H1 (cell line): ENCODE measurements at regions not wholly inside any gene's neighbourhood (a gene's known extent, or its start where the extent isn't known, plus 50 kb on each side); places are given as distances from the start of the nearest gene placed in this dataset.

Source experiments
- CREB1 ChIP-seq: IDR thresholded peaks from 2 replicates; pipeline ENCODE4 v1.6.1; 2012; ENCODE audit warnings: inconsistent platforms
- CTCF ChIP-seq, 3 experiments: IDR thresholded peaks; 1 replicate in 2 of 3; 2 replicates in 1 of 3; pipeline versions ENCODE4 v1.5.1 to v1.6.1; 2011; ENCODE audit warnings: low read length in 3 of 3, mild to moderate bottlenecking in 3 of 3, inconsistent platforms in 2 of 3, low read depth in 1 of 3, moderate library complexity in 1 of 3; ENCODE audit not compliant: insufficient read depth in 1 of 3; ENCODE audit errors: control extremely low read depth in 1 of 3
- EZH2 ChIP-seq: fragments of 200-600 bp; sonication (generic); IDR thresholded peaks from 2 replicates; pipeline ENCODE4 v1.7.1; 2012; ENCODE audit warnings: low read depth, mild to moderate bottlenecking, moderate library complexity, low read length, inconsistent platforms; ENCODE audit not compliant: severe bottlenecking
- GABPA ChIP-seq: IDR thresholded peaks from 2 replicates; pipeline ENCODE4 v1.6.1; 2011; ENCODE audit warnings: mild to moderate bottlenecking, low read length, moderate library complexity, borderline replicate concordance; ENCODE audit not compliant: insufficient read depth
- NRF1 ChIP-seq: IDR thresholded peaks from 2 replicates; pipeline ENCODE4 v1.6.1; 2011; ENCODE audit warnings: mild to moderate bottlenecking, low read depth, low read length, improper control_type of control experiment
- POLR2A ChIP-seq, 2 experiments: IDR thresholded peaks; 1 replicate in 1 of 2; 2 replicates in 1 of 2; pipeline ENCODE4 v1.6.1; 2011; ENCODE audit warnings: low read depth in 2 of 2, low read length in 2 of 2, mild to moderate bottlenecking in 2 of 2; ENCODE audit errors: control extremely low read depth in 1 of 2
- POLR2AphosphoS5 ChIP-seq: IDR thresholded peaks from 2 replicates; pipeline ENCODE4 v1.6.1; 2011; ENCODE audit warnings: low read depth, low read length
- RBBP5 ChIP-seq: IDR thresholded peaks from 2 replicates; pipeline ENCODE4 v1.7.1; 2012; ENCODE audit warnings: low read depth, mild to moderate bottlenecking, inconsistent platforms, low read length, moderate library complexity, borderline replicate concordance
- TF ChIP-seq, protein P1 (sequence below): IDR thresholded peaks from 2 replicates; pipeline ENCODE4 v1.6.1; 2011; ENCODE audit warnings: low read depth, mild to moderate bottlenecking, low read length; ENCODE audit not compliant: insufficient read depth

- TF ChIP-seq RBBP5, result no peak
- TF ChIP-seq CTCF (IDR thresholded peaks at IDR 0.05; ENCODE audit: control extremely low read depth in 1 of 3, insufficient read depth in 1 of 3, low read depth in 1 of 3, low read length in 3 of 3), result no peak
- no peak for TF ChIP-seq POLR2AphosphoS5
- TF ChIP-seq CREB1, result no peak
- no peak for TF ChIP-seq POLR2A (IDR thresholded peaks at IDR 0.05; ENCODE audit: control extremely low read depth in 1 of 2, low read depth in 2 of 2, low read length in 2 of 2)
- TF ChIP-seq GABPA, result no peak
- TF ChIP-seq EZH2, result no peak
- no peak for TF ChIP-seq NRF1
- TF ChIP-seq, protein P1, sequence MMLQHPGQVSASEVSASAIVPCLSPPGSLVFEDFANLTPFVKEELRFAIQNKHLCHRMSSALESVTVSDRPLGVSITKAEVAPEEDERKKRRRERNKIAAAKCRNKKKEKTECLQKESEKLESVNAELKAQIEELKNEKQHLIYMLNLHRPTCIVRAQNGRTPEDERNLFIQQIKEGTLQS, result no peak
Measured at GRCh38 chr6:154606457-154606856, 96.0 kb upstream of the CNKSR3 start.
